Testis (tissue), 2 donors: ENCODE measurements at regions not wholly inside any gene's neighbourhood (a gene's known extent, or its start where the extent isn't known, plus 50 kb on each side); places are given as distances from the start of the nearest gene placed in this dataset.

ENCODE experiments used
- CTCF ChIP-seq, 3 experiments: fragments of 450-650 bp in 2 of 3; fragments of 200-600 bp in 1 of 3; sonication (generic) in 1 of 3; IDR thresholded peaks; one replicate each; pipeline ENCODE4 v1.5.1; 2016 to 2019; ENCODE audit warnings: antibody characterized with exemption in 3 of 3, mild to moderate bottlenecking in 2 of 3, moderate library complexity in 1 of 3
- POLR2A ChIP-seq: fragments of 450-650 bp; IDR thresholded peaks from one replicate; pipeline ENCODE4 v1.6.1; 2017; ENCODE audit warnings: antibody characterized with exemption, mild to moderate bottlenecking, moderate library complexity

GRCh38 chr15:69586721-69587120 is 134.1 kb downstream of the RPLP1 start:
- no peak for TF ChIP-seq CTCF (IDR thresholded peaks at IDR 0.05)
- TF ChIP-seq POLR2A: no peak
